GM19023 (cell line): ENCODE measurements at regions not wholly inside any gene's neighbourhood (a gene's known extent, or its start where the extent isn't known, plus 50 kb on each side); places are given as distances from the start of the nearest gene placed in this dataset.
"Not testable (repeated sequence)": the region's sequence is repeated elsewhere in the genome, so short reads cannot be mapped to it uniquely, and the experiment has no call there.

Experiments
- ATAC-seq: cut with Tn5 transposase; IDR thresholded peaks from one replicate; pipeline ENCODE4 v1.9.1; 2021; ENCODE audit warnings: mild to moderate bottlenecking, moderate library complexity; ENCODE audit not compliant: unreplicated experiment

DNA sequence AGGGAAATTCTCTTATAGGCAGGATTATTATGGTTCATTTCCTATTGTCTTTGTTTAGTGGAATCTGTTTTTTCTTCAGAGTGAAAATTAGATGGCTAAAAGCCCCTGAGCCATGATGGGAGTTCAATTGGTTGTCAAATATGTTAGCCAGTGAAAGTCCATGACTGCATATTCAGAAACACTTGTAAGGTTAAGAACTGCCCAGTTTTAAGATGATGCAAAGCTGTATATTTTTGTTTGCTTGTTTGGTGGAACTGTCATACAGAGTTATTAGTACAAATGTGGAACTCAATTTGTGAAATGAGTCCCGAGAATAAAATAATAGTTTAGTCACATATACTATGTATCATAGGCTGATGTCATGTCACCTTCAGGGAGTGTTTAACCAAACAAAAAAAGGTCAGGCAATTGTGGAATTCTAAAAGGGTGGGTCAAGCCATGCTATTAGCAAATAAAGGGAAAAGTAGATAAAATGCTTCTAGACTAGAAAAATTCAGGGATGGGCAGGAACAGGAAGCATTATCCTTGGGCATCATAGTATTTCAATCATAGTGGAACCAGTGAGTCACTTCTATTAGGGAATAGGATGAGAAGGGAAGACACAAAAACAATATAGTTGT is 248.3 kb upstream of the SLITRK1 start:
- ATAC-seq, result no peak

DNA sequence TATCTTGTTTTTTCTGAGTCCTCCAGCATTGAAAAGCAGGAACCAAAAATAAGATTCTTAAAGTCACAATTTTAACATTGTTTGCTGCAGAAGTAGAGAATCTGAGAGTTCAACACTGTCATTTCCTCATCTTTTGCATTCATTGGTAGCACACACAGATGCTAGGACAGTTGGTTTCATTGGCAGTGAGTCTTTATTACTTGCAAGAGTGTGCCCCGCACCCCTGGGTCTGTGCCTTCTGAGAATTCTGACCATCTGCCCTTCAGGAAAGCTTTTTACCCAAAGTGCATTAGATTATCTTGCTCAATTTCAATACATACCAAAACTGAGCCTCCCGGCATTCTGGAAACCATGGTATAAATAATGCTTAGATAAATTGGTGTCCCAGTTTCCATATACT is 247.7 kb upstream of the SLITRK1 start:
- ATAC-seq, result no peak

DNA sequence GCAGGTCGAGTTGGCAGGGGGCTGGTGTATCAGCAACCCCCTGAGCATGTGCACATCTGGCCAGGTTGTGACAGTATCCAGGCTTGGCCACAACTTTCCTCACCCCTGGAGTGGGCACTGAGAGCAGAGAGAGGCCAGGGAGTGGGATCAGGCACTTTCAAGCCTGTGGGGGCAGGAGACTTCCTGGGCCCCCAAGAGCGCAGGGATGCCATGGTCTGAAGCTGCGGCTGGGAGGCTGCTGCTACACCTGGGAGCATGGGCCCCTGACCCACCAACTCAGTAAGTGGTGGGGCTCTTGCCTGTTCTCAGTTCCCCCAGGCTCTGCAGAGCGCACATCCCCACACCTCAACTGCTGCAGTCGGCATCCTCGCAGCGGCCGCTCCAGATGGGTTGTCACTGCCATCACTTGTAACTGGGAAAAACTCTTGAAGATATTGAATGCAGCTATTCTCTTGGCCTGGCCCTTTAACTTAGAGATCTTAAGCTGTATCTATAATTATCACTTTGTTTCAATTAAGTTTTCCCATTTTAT is 245.4 kb upstream of the SLITRK1 start:
- ATAC-seq, result no peak

DNA sequence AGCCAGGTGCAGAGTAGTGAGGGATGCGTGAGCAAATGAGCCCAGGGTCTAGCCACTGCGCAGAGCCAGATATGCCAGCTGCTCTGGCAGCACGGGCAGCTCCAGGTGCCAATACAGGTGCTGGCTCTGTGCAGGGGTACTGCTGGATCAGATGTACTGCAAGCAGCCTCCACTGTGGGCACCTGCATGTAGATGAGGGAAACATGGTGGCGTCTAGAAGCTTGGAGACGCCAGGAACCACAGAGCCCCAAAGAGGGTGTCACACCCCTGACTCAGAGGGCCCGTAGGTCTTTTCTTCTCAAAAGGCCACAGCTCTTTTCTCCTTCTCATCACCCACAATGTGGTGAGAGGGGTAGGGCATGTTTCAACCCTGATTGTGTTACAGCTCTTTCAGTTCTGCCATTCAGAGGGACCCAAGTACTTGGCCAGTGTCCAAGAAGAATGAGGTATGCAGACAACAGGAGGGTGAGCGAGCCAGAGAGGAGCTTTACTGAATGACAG is 244.4 kb upstream of the SLITRK1 start:
- ATAC-seq, result no peak

DNA sequence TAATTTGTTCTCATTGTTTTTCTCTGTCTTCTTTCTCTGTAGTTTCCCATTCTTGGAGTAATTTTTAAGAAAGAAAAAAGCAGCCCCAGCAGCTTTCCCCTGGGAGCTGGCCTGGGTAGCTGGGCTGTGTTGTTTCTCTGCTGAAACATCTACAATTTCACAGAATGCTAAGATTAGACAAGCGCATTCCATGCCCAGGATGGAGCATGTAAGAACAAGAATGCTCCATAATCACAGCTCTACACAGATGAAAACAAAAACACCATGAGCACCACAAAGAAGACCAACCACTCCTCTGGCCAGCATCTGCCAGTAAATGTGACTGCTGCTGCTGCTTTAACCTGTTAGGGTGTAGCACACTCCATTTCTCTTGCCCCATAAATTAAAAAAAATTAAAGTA is 239.2 kb upstream of the SLITRK1 start:
- no peak for ATAC-seq

DNA sequence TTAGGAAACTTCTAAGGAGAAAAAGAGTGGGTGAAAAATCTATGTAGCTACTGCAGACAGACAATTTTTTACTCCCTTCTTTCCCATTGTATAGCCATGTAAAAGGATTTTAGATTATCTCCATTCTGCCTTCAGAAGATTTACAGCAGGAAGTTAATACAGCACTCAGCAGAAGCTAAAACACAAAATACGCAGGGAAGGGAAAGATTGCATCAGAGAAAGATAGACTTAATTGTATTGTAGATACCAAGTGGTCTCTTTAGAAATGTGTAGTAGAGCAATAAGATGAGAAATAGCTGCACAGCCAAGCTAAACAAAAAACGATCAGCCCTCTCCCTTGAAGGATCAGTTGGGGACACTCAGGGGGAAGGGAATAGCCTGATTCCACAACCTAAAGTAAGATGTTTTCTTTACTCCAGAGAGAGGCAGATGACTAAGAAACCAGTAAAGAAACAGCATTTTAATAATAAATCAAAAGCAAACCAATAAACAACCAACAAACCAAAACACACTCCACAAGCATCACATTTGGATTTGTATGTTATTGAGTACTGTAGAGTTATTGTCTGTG is 236.7 kb upstream of the SLITRK1 start:
- no peak for ATAC-seq

DNA sequence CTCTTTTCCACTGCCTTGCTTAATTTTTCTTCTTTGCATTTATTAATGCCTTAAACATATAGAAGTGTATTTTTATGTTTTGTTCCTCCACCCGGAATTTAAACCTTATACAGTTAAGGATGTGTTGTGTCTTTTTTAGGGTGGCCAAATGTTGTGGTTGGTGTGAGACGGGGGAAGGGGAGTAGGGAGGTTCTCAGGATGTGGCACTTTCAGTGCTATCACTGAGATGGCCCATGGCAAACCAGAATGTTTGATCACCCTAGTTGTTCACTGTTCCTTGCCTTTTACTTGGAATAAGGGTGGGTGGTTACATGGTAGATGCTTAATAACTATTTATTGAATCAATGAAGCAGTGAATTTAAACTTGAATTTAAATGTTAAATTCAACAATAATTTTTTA is 216.0 kb upstream of the SLITRK1 start:
- ATAC-seq, result no peak

DNA sequence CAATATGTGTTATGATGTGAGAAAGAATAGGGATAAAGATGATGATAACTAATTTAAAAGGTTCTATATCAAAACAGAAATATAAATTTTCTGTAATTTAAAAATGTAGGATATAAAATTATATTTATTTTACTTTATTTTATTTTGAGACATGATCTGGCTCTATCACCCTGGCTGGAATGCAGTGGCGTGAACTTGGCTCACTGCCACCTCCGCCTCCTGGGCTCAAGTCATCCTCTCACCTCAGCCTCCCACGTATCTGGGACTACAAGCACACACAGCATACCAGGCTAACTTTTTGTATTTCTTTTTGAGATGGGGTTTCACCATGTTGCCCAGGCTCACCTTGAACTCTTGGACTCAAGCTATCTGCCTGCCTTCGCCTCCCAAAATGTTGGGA is 214.9 kb upstream of the SLITRK1 start:
- no peak for ATAC-seq

DNA sequence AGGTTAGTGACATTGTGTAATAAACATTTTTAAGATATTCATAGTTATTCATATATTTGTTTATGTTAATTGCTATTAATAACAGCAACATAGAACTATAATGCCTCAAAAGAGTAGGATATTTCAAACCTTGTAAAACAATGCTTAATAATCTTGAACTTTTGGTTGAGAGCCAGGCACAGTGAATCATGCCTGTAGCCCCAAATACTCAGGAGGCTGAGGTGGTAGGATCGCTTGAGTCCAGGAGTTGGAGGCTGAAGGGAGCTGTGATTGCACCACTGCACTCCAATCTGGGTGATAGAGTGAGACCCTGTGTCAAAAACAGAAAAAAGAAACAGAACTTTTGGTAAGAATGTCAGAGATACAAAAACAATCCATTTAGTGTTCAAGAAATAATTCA is 213.9 kb upstream of the SLITRK1 start:
- ATAC-seq, result no peak

DNA sequence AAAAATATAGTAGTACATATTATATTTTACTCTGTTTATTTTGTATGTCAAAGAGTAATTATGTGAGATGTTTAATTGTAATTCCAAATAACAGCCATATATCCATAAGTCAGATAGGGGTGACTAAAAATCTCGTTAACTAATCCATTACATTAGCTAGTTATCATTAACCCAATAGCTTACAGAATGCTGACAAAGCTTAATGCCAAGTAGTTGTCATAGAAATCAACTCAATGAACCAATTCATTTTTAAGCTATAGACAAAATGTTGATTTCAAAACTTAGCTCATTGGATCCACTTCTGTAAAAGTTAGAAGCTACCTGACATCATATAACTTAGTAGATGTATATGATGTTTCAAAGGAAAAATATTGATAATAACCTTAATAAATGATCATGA is 206.7 kb upstream of the SLITRK1 start:
- no peak for ATAC-seq

DNA sequence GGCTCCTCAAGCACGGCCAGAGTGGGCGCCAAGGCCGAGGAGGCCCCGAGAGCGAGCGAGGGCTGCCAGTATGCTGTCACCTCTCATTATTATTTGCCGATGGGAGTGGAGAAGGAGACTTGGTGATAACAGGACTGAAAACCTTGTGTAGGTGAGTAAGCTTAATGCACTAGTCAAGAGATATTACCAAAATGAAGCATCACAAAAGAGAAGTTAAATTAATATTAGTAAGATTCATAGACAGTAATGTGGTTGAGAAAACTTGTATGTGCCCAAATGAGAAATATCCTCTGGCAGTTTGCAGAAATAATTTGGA is 204.5 kb upstream of the SLITRK1 start:
- ATAC-seq, result no peak

DNA sequence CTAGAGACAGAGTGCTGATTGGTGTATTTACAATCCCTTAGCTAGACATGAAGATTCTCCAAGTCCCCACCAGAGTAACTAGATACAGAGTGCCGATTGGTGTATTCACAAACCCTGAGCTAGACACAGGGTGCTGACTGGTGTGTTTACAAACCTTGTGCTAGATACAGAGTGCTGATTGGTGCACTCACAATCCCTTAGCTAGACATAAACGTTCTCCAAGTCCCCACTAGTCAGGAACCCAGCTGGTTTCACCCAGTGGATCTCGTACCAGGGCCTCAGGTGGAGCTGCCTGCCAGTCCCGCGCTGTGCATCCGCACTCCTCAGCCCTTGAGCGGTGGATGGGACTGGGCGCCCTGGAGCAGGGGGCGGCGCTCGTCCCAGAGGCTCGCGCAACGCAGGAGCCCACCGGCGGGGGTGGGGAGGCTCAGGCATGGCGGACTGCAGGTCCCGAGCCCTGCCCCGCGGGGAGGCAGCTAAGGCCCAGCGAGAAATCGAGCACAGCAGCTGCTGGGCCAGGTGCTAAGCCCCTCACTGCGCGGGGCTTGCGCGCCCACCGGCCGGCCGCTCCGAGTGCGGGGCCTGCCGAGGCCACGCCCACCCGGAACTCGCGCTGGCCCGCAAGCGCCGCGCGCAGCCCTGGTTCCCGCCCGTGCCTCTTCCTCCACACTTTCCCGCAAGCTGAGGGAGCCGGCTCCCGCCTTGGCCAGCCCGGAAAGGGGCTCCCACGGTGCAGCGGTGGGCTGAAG is 204.0 kb upstream of the SLITRK1 start:
- ATAC-seq, result not testable (repeated sequence)

DNA sequence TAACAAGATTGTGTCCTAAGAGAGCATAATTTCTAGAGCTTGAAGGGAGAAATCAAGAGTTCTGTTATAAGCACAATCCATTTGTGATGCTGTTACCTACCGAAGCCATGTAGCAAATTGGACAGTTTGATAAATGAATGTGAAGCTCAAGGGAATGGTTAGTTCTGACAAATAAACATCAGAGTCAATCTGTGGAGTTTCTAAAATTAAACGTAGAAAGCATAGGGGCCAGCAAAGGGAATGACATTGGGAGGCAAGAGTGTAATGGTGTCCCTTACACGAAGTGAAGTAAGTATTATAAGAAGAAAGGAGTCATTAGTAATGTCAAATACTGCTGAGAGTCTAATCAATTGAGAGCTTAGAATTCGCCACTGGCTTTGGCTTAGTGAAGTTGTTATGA is 200.2 kb upstream of the SLITRK1 start:
- ATAC-seq, result no peak

DNA sequence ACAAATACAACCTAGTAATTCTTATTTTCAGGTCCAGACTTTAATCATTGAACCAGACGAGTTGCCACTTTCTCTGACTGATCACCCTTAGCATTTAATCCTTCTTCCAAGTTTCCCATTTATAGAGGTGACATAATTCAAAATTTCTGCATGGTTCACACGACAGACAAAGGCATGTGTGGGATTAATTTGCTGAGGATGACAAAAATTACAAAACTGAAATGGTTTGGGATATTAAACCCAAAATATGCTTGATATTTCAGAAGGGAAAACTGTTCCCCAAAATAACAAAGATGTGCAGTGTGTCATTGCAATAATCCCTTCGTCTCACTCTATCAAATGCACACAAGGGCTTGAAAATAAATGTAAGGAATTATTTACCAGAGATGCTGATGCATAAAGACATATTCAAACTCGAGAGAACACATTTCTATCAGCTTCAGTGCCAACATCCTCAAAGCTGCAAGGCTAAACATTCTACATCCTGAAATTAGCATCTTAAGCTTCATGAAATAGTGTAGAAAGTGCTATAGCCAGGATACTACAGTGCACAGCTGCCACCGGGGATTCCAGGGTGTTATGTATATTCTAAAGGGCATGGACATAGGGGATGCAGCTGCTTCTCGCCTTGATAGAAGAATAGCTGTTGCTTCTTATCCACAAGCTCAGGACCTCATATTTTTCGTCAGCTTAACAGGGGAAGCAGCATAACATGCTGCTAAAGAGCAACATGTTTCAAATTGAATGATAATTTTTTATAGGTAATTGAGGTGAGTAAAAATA is 198.7 kb upstream of the SLITRK1 start:
- no peak for ATAC-seq

DNA sequence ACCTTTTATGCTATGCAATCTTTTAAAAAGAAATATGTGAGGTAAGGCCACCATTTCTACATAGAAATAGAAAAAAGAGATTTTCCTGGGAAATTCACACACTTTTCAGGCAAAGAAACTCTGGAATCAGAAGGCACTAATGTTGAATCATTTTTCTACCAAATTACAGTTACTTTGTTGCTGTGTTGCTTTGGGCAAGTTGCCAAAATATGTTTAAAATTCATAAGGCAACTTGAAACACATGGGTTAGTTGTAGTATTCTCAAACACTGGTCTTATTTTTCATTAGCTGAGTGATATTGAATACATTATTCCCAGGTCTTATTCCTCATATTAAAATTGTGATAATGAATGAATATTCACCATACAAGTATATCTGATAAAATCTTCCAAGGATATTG is 195.0 kb upstream of the SLITRK1 start:
- no peak for ATAC-seq

DNA sequence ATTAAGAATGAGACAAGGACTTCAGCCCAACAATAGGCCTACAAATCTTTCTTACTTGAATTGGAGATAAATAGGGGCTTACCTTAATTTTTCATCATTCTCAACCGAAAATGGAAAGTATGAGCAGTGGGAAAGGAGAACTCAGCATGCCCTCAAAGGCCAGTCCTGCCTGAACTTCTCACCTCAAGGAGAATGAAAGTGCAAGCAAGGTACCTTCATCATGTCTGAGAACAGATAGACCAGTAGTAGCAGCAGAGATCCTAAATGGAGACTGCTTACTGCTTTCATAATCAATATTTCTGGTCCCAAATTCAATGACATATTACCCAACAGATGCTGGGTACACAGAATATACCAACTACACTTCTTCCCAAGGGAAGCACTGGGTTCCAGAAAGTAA is 194.0 kb upstream of the SLITRK1 start:
- ATAC-seq, result no peak

DNA sequence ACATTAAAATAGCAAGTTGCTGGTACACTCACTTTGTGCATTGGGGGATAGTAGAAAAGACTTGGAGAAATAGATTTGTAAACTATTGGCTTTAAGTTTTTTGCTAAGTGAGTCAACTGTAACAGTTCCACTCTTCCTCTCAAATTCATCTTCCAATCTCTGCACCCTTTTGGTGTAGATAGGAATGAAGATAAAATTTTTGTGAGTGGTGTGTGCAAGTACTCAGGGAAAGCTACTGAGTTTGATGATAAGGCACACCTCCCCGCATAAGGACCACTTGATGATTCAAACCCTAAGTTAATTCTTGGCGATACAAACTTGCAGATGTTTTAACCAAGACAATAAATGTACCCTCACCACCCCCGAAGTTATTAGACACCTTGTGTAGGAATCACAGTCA is 168.3 kb upstream of the SLITRK1 start:
- no peak for ATAC-seq

DNA sequence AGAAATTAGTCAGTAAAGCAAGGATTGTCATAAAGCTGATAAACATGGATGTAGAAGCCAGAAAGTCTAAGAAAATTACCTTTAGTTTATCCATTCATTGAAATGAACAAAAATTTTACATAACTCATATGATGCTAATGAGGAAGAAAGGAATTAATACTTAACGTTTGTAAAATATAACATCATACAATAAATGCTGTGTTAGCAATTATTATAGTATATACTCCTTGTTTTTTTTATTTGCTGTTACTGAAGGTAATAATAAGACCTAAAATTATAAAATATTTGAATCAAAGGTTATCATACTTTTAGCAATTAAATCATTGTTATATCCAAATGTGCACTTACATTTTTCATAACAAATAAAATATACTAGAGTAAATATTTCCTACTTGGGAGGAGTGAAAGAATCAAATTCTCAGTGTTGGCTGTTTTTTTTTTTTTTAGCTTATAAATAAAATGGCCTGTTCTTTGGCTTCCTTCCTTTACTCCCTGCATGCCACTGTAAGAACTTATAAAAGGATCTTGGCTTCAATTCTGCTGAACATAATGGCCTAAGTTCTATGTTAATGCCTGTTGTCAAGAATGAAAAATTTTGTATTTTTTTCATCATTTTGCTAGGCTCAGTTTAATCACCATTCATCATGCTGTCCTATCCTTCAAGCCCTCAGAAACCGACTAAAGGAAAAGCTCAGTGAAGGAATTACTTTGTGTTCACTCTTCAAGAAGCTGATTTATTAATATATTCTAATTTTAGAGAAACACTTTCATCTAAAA is 167.4 kb upstream of the SLITRK1 start:
- ATAC-seq, result no peak

DNA sequence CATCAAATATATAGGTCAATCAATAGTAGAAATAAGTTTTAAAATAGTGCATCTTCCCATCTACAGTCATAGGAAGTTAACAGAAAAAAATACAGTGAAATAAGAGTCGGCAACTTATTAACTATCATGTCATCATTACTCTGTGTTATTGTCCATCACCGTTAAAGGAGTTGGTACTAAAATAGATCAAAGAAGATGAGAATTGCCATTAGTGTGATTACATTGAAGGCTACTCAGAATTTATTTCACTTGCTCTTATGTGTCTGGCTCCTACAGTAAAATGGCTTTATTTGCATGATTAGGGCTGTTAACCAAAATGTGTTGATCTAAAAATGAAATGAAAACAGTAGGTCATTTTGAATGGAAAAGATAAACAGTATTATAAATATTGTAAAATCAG is 162.5 kb upstream of the SLITRK1 start:
- ATAC-seq, result no peak

DNA sequence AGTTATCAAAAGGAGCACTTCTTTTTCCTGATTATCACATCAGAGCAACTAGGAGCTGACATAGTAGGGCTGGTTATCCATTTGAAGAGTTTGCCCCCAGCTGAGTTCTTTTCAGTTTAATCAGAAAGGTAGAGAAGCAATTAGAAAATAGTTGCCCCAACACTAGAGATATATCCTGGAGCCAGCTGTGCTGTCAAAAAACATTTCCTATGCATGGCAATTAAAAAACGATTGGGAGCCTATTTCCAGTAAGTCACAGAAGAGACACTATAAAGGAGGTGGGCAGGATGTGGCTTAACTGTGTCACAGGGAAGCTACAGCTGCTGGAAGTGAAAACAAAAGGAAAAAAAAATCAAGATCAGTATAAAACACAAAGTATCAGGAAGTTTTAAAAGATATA is 155.7 kb upstream of the SLITRK1 start:
- no peak for ATAC-seq

DNA sequence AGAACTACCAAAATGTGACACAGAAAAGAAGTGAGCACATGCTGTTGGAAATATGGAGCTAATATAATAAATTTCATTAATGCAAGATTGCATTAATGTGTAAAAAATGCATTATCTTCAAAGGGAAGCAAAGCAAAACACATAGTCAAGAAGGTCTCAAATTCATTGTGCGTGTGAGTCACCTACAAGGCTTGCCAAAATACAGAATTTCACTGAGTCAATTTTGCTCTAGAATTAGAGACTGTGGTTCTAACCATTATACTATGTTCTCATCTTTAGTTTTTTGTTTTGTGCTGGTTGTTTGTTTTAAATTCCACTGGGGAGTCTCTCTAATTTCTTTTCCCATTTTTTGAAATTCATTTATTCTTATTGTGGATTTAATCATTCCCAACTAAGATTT is 149.8 kb upstream of the SLITRK1 start:
- no peak for ATAC-seq
